Chondrocyte (in vitro differentiated cells): ENCODE measurements at regions not wholly inside any gene's neighbourhood (a gene's known extent, or its start where the extent isn't known, plus 50 kb on each side); places are given as distances from the start of the nearest gene placed in this dataset.

Experiments
- DNase-seq: peaks from one replicate; pipeline ENCODE4 v3.0.0; 2021; ENCODE audit warnings: mixed read lengths, low spot score
- H3K27ac Mint-ChIP-seq: one replicate; pipeline ENCODE4 v1.8.0; 2021; ENCODE audit warnings: mild to moderate bottlenecking, moderate library complexity, mixed read lengths; ENCODE audit not compliant: unreplicated experiment
- H3K27me3 Mint-ChIP-seq: 2 replicates; pipeline ENCODE4 v1.8.0; 2021; ENCODE audit warnings: low read depth, mixed read lengths
- H3K36me3 Mint-ChIP-seq: 2 replicates; pipeline ENCODE4 v1.8.0; 2021; ENCODE audit warnings: low read depth, mixed read lengths
- H3K4me1 Mint-ChIP-seq: 2 replicates; pipeline ENCODE4 v1.8.0; 2021; ENCODE audit warnings: low read depth, mild to moderate bottlenecking, mixed read lengths
- H3K4me3 Mint-ChIP-seq: one replicate; pipeline ENCODE4 v1.8.0; 2021; ENCODE audit warnings: mild to moderate bottlenecking, moderate library complexity, mixed read lengths; ENCODE audit not compliant: unreplicated experiment
- H3K9me3 Mint-ChIP-seq: 2 replicates; pipeline ENCODE4 v1.8.0; 2021; ENCODE audit warnings: low read depth, mixed read lengths
- CTCF ChIP-seq: fragments of 200-600 bp; sonication (generic); IDR thresholded peaks from 2 replicates; pipeline ENCODE4 v1.5.0; 2021; ENCODE audit warnings: antibody characterized with exemption, mild to moderate bottlenecking, moderate library complexity

GRCh38 chr12:82176026-82176425, 182.2 kb downstream of the CCDC59 start:
- DNase-seq = no peak
- TF ChIP-seq CTCF = no peak
- no peak overlapping the region for H3K27ac Mint-ChIP-seq
- peaks cover 3% of the 10 kb centered on the region for H3K9me3 Mint-ChIP-seq
- peaks cover 5% of the 10 kb centered on the region for H3K27me3 Mint-ChIP-seq
- no peaks in the 10 kb centered on the region for H3K36me3 Mint-ChIP-seq
- no peaks in the 10 kb centered on the region for H3K4me1 Mint-ChIP-seq
- H3K4me3 Mint-ChIP-seq = no peak overlapping the region

GRCh38 chr12:82174936-82175335, 183.3 kb downstream of the CCDC59 start:
- H3K4me3 Mint-ChIP-seq = no peak overlapping the region
- peaks cover 5% of the 10 kb centered on the region for H3K27me3 Mint-ChIP-seq
- no peaks in the 10 kb centered on the region for H3K36me3 Mint-ChIP-seq
- peaks cover 3% of the 10 kb centered on the region for H3K9me3 Mint-ChIP-seq
- no peak for DNase-seq
- no peaks in the 10 kb centered on the region for H3K4me1 Mint-ChIP-seq
- no peak overlapping the region for H3K27ac Mint-ChIP-seq
- TF ChIP-seq CTCF = no peak

- H3K27ac Mint-ChIP-seq = no peak overlapping the region
- no peak overlapping the region for H3K4me3 Mint-ChIP-seq
- peaks cover 5% of the 10 kb centered on the region for H3K27me3 Mint-ChIP-seq
- no peaks in the 10 kb centered on the region for H3K36me3 Mint-ChIP-seq
- peaks cover 2% of the 10 kb centered on the region for H3K9me3 Mint-ChIP-seq
- H3K4me1 Mint-ChIP-seq = no peaks in the 10 kb centered on the region
- TF ChIP-seq CTCF = no peak
- DNase-seq = no peak
Measured at GRCh38 chr12:82174383-82174782, 183.8 kb downstream of the CCDC59 start.

GRCh38 chr12:82149045-82149444, 209.1 kb downstream of the CCDC59 start:
- H3K4me1 Mint-ChIP-seq = no peaks in the 10 kb centered on the region
- no peak overlapping the region for H3K4me3 Mint-ChIP-seq
- no peaks in the 10 kb centered on the region for H3K36me3 Mint-ChIP-seq
- DNase-seq = no peak
- H3K27me3 Mint-ChIP-seq = peaks cover 4% of the 10 kb centered on the region
- H3K9me3 Mint-ChIP-seq = peaks cover 3% of the 10 kb centered on the region
- no peak for TF ChIP-seq CTCF
- no peak overlapping the region for H3K27ac Mint-ChIP-seq

GRCh38 chr12:82146740-82147139, 211.4 kb downstream of the CCDC59 start:
- Mint-ChIP-seq H3K4me3 (no peak overlapping the region), H3K9me3 (peaks cover 3% of the 10 kb centered on the region), H3K36me3 (no peaks in the 10 kb centered on the region), H3K27ac (no peak overlapping the region), H3K27me3 (peaks cover 3% of the 10 kb centered on the region), H3K4me1 (no peaks in the 10 kb centered on the region)
- DNase-seq = no peak
- no peak for TF ChIP-seq CTCF
